Cardiac muscle cell (in vitro differentiated cells and primary cell): ENCODE measurements at regions not wholly inside any gene's neighbourhood (a gene's known extent, or its start where the extent isn't known, plus 50 kb on each side); places are given as distances from the start of the nearest gene placed in this dataset.

Experiments used
- DNase-seq, 2 donors: peaks; one replicate each; pipeline versions ENCODE4 v3.0.0 to v3.0.0-alpha.2; 2010 to 2017; ENCODE audit warnings: low read depth in 1 of 2, low spot score in 1 of 2
- H3K27ac ChIP-seq: fragments of 200-600 bp; sonication (generic); 2 replicates; pipeline ENCODE4 v1.5.1; 2016
- H3K27me3 ChIP-seq: fragments of 200-600 bp; sonication (generic); 2 replicates; pipeline ENCODE4 v1.6.0; 2016; ENCODE audit warnings: control low read depth
- H3K36me3 ChIP-seq: fragments of 200-600 bp; sonication (generic); 2 replicates; pipeline ENCODE4 v1.5.1; 2016; ENCODE audit warnings: control low read depth
- H3K4me1 ChIP-seq: fragments of 200-600 bp; sonication (generic); 2 replicates; pipeline ENCODE4 v1.8.1; 2017; ENCODE audit warnings: low read depth, mild to moderate bottlenecking, mixed run types
- H3K4me3 ChIP-seq: fragments of 200-600 bp; sonication (generic); 2 replicates; pipeline ENCODE4 v1.5.1; 2016; ENCODE audit warnings: mild to moderate bottlenecking
- H3K9me3 ChIP-seq: fragments of 200-600 bp; sonication (generic); 2 replicates; pipeline ENCODE4 v1.5.1; 2017; ENCODE audit warnings: low read depth, mild to moderate bottlenecking, control low read depth
- CTCF ChIP-seq: IDR thresholded peaks from 2 replicates; pipeline ENCODE4 v1.5.1; 2012; ENCODE audit warnings: low read depth, mild to moderate bottlenecking, low read length

GRCh38 chr14:44616204-44616603 is 109.1 kb upstream of the FSCB start:
- no peaks in the 10 kb centered on the region for H3K4me1 ChIP-seq
- no peak overlapping the region for H3K4me3 ChIP-seq
- no peak overlapping the region for H3K27ac ChIP-seq
- H3K36me3 ChIP-seq = no peaks in the 10 kb centered on the region
- no peak for DNase-seq
- no peaks in the 10 kb centered on the region for H3K9me3 ChIP-seq
- TF ChIP-seq CTCF = no peak
- no peaks in the 10 kb centered on the region for H3K27me3 ChIP-seq

GRCh38 chr14:44613061-44613712 is 106.1 kb upstream of the FSCB start:
- Histone ChIP-seq H3K27ac (no peak overlapping the region), H3K4me1 (no peaks in the 10 kb centered on the region), H3K9me3 (no peaks in the 10 kb centered on the region), H3K4me3 (no peak overlapping the region), H3K27me3 (no peaks in the 10 kb centered on the region), H3K36me3 (no peaks in the 10 kb centered on the region)
- DNase-seq = no peak
- TF ChIP-seq CTCF = no peak

- Histone ChIP-seq H3K27ac (no peak overlapping the region), H3K36me3 (no peaks in the 10 kb centered on the region), H3K27me3 (no peaks in the 10 kb centered on the region), H3K4me3 (no peak overlapping the region), H3K4me1 (no peaks in the 10 kb centered on the region), H3K9me3 (no peaks in the 10 kb centered on the region)
- TF ChIP-seq CTCF = no peak
- DNase-seq = no peak
These were observed 104.9 kb upstream of the FSCB start for GRCh38 chr14:44612002-44612401.

GRCh38 chr14:44609876-44610510 is 102.9 kb upstream of the FSCB start:
- no peak overlapping the region for H3K4me3 ChIP-seq
- H3K27ac ChIP-seq = no peak overlapping the region
- DNase-seq = no peak
- no peaks in the 10 kb centered on the region for H3K4me1 ChIP-seq
- no peaks in the 10 kb centered on the region for H3K36me3 ChIP-seq
- TF ChIP-seq CTCF = no peak
- no peaks in the 10 kb centered on the region for H3K27me3 ChIP-seq
- H3K9me3 ChIP-seq = no peaks in the 10 kb centered on the region

- H3K4me3 ChIP-seq = no peak overlapping the region
- H3K27ac ChIP-seq = no peak overlapping the region
These were observed 102.1 kb upstream of the FSCB start for GRCh38 chr14:44609201-44609600.

More at GRCh38 chr14:44609201-44609600, 102.1 kb upstream of the FSCB start:
- TF ChIP-seq CTCF = no peak
- Histone ChIP-seq H3K4me1 (no peaks in the 10 kb centered on the region), H3K9me3 (no peaks in the 10 kb centered on the region), H3K27me3 (no peaks in the 10 kb centered on the region), H3K36me3 (no peaks in the 10 kb centered on the region)
- DNase-seq = no peak
